ENCODE measurements at regions not wholly inside any gene's neighbourhood (a gene's known extent, or its start where the extent isn't known, plus 50 kb on each side); places are given as distances from the start of the nearest gene placed in this dataset.
"Not testable (repeated sequence)": the region's sequence is repeated elsewhere in the genome, so short reads cannot be mapped to it uniquely, and the experiment has no call there.

DNA sequence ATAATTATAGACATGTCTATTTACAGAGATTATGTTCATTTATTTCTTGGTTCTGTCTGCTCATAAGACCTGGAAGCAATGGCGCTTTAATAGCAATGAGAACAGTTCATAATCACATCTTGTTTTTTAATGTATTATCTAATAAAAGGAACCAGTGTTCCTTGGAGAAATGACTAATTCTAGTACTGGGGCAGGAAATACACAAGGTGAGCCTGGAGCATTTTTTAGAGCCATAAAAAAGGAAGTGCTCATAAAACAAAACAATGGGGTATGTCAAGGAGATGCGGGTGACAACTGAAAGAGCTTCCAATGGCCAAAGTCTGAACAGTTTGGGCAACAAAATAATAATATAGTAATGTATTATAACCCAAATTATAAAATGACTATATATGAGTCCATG, 531.9 kb upstream of the CHD1 start:
- Mint-ChIP-seq H3K4me3 (no peak overlapping the region), H3K27me3 (no peaks in the 10 kb centered on the region), H3K9me3 (no peaks in the 10 kb centered on the region), H3K4me1 (no peaks in the 10 kb centered on the region), H3K27ac (no peak overlapping the region), H3K36me3 (ENCODE audit: low read depth) (no peaks in the 10 kb centered on the region)
- CTCF ChIA-PET: no interaction called here
- POLR2A ChIA-PET: no interaction called here
- DNase-seq: no peak

DNA sequence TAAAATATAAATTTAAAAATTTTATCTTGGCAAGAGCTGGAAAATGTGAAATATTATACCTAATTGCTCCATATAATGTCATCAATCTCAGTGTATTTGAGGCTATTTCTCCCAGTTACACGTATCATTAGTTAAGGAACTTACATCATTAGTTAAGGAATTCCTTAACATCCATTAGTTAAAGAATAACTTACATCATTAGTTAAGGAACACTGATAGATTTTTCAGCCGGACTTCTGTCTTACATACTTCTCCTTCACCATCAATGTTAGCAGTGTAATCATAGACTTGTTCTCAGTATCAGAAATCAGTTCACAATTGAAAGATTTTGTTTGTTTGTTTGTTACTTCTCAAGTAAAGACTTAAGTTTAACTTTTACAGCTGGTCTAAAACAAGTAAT, 524.4 kb upstream of the CHD1 start:
- Mint-ChIP-seq H3K27ac (no peak overlapping the region), H3K27me3 (no peaks in the 10 kb centered on the region), H3K9me3 (no peaks in the 10 kb centered on the region), H3K4me3 (no peak overlapping the region), H3K36me3 (ENCODE audit: low read depth) (no peaks in the 10 kb centered on the region), H3K4me1 (no peaks in the 10 kb centered on the region)
- DNase-seq: no peak
- ChIA-PET POLR2A (no interaction called here), CTCF (no interaction called here)

DNA sequence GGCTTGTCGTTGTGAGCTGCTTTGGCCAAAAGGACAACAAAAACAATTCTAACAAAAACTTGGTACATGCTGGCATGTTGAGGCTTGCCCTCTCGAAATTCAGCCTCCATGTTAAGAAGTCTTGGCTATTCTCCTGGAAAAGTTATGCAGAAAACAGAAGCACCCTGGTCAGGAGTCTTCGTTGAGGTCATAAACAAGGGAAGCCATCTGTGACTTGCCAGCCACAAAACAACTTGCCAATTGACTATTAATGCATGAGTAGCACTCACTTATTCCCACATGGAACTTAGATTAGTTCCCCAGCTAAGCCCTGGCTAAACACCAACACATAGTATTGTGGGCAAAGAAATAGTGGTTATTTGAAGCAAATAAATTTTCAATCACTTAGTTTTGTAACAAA, 521.0 kb upstream of the CHD1 start:
- POLR2A ChIA-PET: no interaction called here
- H3K27ac Mint-ChIP-seq: no peak overlapping the region
- CTCF ChIA-PET: no interaction called here
- DNase-seq: no peak
- no peaks in the 10 kb centered on the region for H3K27me3 Mint-ChIP-seq
- H3K4me3 Mint-ChIP-seq: no peak overlapping the region
- no peaks in the 10 kb centered on the region for H3K4me1 Mint-ChIP-seq
- no peaks in the 10 kb centered on the region for H3K9me3 Mint-ChIP-seq
- H3K36me3 Mint-ChIP-seq (ENCODE audit: low read depth): no peaks in the 10 kb centered on the region

DNA sequence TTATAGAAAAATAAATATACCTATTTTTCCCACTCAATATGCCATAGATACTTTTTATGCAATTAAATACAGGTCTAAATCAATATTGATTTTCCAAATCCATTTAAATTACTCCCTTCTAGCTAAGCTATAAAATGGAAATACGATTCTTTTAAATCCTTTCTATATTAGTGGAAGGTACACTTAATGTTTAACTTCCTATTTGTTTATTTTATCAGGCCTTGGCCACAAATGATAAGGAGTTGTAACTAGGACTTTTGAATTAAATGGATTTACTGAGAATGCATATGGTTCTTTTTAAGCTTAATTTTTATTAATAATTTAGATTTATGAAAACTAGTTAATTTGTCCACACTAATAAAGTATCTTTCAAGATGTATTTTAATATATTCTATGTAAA, 517.0 kb upstream of the CHD1 start:
- no peak overlapping the region for H3K4me3 Mint-ChIP-seq
- no peaks in the 10 kb centered on the region for H3K9me3 Mint-ChIP-seq
- no peaks in the 10 kb centered on the region for H3K27me3 Mint-ChIP-seq
- no peak for DNase-seq
- no peaks in the 10 kb centered on the region for H3K36me3 Mint-ChIP-seq (ENCODE audit: low read depth)
- ChIA-PET POLR2A (no interaction called here), CTCF (no interaction called here)
- H3K4me1 Mint-ChIP-seq: no peaks in the 10 kb centered on the region
- H3K27ac Mint-ChIP-seq: no peak overlapping the region

DNA sequence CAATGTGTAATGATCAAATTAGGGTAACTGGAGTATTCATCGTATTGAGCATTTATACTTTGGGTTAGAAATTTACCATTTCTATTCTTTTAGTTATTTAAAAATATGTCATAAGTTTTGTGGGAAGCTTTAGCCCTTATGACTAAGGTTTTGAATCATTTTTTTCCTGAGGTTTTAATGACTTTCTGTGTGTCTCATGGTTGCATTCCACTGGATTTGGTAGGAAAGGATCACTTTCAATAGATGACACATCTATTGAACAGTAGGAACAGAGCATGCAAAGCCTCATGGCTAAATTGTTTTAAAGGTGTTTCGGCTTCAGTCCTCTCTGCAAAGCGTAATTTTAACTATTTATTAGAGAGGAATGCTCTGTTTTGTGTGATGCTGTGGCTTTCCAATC, 512.4 kb upstream of the CHD1 start:
- H3K27me3 Mint-ChIP-seq: no peaks in the 10 kb centered on the region
- no peak for DNase-seq
- H3K4me3 Mint-ChIP-seq: no peak overlapping the region
- CTCF ChIA-PET: no interaction called here
- H3K4me1 Mint-ChIP-seq: no peaks in the 10 kb centered on the region
- no peaks in the 10 kb centered on the region for H3K36me3 Mint-ChIP-seq (ENCODE audit: low read depth)
- POLR2A ChIA-PET: no interaction called here
- no peaks in the 10 kb centered on the region for H3K9me3 Mint-ChIP-seq
- H3K27ac Mint-ChIP-seq: no peak overlapping the region

DNA sequence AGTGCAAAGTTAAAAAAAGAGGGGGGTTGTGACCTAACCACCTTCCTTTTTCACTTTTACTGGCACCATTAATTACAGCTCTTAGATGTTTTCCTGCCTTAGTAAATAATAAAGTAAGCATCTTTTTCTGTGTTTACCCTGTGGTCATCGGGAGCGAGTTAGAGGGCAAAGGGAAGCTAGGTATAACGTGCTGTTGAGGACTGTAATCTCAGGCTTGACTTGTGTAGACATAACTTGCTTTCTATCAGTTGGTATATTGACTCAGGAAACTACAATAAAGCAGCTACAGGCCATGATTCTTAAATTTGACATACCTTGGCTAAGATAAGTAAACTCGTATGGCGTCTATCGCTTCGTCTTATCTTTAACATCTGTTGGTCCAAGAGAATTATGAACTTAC, 509.8 kb upstream of the CHD1 start:
- H3K4me1 Mint-ChIP-seq: no peaks in the 10 kb centered on the region
- no peaks in the 10 kb centered on the region for H3K27me3 Mint-ChIP-seq
- H3K27ac Mint-ChIP-seq: no peak overlapping the region
- ChIA-PET CTCF (no interaction called here), POLR2A (no interaction called here)
- H3K4me3 Mint-ChIP-seq: no peak overlapping the region
- H3K9me3 Mint-ChIP-seq: no peaks in the 10 kb centered on the region
- H3K36me3 Mint-ChIP-seq (ENCODE audit: low read depth): no peaks in the 10 kb centered on the region
- DNase-seq: no peak

DNA sequence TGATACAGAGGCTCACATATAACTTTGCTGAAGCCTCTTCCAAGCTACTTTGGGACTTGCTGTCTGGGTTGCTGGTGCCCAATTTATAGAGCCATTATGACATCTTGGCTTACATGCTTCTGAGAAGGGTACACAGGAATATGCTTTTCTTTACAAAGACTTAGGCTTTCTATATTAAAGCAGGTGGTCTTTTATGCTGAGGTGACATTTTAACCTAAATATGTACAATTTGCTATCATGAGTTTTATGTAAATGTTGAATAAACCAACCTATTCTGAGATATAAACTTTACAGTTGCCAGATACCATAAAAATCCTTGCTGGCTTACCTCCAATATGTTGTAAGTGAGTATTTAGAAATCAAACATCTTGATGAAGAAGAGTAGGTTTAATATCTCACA, 509.2 kb upstream of the CHD1 start:
- no peak overlapping the region for H3K4me3 Mint-ChIP-seq
- no peaks in the 10 kb centered on the region for H3K36me3 Mint-ChIP-seq (ENCODE audit: low read depth)
- no peaks in the 10 kb centered on the region for H3K27me3 Mint-ChIP-seq
- H3K4me1 Mint-ChIP-seq: no peaks in the 10 kb centered on the region
- ChIA-PET POLR2A (no interaction called here), CTCF (no interaction called here)
- no peak for DNase-seq
- no peak overlapping the region for H3K27ac Mint-ChIP-seq
- no peaks in the 10 kb centered on the region for H3K9me3 Mint-ChIP-seq

DNA sequence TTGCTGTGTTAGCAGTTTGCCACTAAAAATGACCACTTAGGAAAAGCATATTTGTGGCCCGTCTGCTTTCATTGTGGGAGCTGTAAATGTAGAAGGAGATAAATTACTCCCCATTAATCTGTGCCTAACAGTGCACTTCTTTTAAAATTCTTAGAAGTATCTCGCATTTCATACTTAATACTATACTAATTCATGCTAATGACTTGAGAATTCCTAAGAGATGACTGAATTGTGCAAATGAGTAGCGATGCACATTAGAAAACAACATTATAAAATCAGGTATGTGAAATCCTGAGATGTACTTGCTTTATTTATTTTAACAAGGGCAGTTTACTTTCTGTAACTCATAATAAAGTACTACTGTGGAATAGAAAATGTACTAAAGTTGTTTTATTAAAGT, 494.6 kb upstream of the CHD1 start:
- CTCF ChIA-PET; POLR2A ChIA-PET; H3K27ac Mint-ChIP-seq; H3K36me3 Mint-ChIP-seq (ENCODE audit: low read depth); H3K9me3 Mint-ChIP-seq; H3K4me3 Mint-ChIP-seq; H3K4me1 Mint-ChIP-seq; DNase-seq; H3K27me3 Mint-ChIP-seq: not testable (repeated sequence)

DNA sequence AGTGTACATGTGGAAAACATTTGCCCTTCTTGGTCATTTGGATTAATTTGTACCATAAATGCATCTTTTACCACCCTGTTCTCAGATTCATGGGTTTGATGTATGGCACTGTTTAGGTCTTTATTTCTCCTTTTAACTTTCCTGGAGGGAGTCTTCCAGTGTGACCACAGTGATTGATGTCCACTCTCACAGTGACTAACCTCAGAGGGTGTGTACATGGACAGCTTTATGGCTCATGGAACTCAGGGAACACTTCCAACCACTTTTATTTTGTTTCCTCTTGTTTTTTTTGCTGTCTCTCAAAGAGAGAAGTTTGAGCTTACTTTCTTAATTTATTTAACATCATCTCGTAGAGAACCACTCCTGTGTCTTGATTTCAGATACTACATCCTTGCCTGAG, 489.8 kb upstream of the CHD1 start:
- H3K27ac Mint-ChIP-seq; H3K9me3 Mint-ChIP-seq; CTCF ChIA-PET; H3K36me3 Mint-ChIP-seq (ENCODE audit: low read depth); POLR2A ChIA-PET; H3K27me3 Mint-ChIP-seq; H3K4me3 Mint-ChIP-seq; DNase-seq; H3K4me1 Mint-ChIP-seq: not testable (repeated sequence)

DNA sequence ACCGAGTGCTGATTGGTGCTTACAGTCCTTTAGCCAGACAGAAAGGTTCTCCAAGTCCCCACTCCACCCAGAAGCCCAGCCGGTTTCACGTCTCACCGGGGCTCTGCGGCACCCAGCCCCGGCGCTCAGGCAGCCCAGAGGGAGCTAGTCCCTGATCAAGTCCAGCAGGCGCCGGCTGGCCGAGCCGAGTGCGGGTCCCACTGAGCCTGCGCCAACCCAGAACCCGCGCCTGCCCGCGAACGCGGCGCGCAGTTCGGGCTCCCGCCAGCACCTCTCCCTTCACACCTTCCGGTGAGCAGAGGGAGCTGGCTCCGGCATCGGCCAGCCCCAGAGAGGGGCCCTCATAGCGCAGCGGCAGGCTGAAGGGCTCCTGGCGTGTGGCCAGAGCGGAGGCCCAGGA, 481.6 kb upstream of the CHD1 start:
- POLR2A ChIA-PET: not testable (repeated sequence)

DNA sequence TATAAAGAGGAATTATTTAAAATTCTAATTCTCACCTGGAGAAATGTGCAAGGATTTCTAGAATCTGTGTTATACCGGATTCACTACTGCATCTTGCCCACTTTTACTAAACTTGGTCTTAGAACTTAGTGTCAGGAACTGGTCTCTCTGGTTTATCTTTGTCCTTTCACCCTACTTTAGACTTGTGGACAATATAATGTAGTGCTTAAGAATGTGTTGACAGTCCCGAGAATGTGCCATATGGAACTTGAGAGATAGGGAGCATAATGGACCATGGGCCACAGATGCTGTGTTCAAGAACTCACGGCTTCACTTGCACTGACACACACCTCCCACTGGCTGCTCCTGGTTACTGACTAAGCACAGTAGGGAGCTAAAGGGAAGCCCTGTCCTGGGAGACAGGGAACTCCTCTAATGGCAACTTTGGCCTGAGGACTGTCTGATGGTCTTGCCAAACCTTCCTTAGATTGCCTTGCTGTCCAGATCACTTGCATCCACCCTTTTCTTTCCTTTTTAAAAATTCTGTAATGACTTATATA, 476.0 kb upstream of the CHD1 start:
- CTCF ChIA-PET; H3K4me3 Mint-ChIP-seq; H3K36me3 Mint-ChIP-seq (ENCODE audit: low read depth); H3K27me3 Mint-ChIP-seq; H3K9me3 Mint-ChIP-seq; H3K4me1 Mint-ChIP-seq; H3K27ac Mint-ChIP-seq; POLR2A ChIA-PET; DNase-seq: not testable (repeated sequence)

More for the DNA sequence above, 481.6 kb upstream of the CHD1 start:
- H3K4me3 Mint-ChIP-seq; CTCF ChIA-PET; H3K27me3 Mint-ChIP-seq; H3K4me1 Mint-ChIP-seq; H3K27ac Mint-ChIP-seq; DNase-seq; H3K36me3 Mint-ChIP-seq (ENCODE audit: low read depth); H3K9me3 Mint-ChIP-seq: not testable (repeated sequence)

DNA sequence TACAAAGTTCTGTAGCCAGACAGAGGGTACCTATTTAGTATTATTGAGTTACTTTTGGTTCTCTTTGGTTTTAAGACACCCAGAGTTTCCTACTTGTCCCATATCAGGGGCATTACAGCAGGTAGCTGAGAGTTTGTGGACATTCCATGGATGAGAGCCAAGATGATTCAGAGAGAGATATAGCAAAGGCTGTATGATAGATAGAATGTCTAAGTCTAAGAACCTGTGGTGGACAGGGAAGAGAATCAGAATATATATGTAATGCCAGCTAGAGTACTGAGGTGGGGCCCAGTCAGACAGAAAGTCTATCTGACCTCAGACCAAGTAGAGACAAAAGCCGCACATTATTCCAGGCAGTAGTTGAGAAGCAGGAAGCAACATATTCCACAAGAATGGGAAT, 471.8 kb upstream of the CHD1 start:
- DNase-seq; H3K9me3 Mint-ChIP-seq; H3K27ac Mint-ChIP-seq; CTCF ChIA-PET; H3K27me3 Mint-ChIP-seq; H3K4me1 Mint-ChIP-seq; POLR2A ChIA-PET; H3K4me3 Mint-ChIP-seq; H3K36me3 Mint-ChIP-seq (ENCODE audit: low read depth): not testable (repeated sequence)

DNA sequence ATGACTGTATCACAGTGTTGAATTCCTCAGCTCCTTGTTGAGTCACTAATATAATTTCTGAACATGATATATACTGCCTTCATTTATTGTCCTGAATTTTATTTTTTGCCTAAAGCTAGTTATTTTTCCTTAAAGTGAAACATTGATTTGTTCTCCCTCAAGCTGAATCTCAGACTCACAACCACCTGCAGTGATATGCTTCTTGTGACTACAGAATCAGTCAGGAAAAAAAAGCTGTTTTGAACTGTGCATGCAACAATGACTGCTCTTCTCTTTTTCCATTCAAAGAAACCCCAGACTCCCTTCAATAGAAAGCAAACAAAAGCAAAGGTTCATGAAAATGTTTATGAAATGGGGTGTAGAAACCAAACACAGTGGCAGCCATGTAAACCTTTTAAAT, 470.2 kb upstream of the CHD1 start:
- no peak overlapping the region for H3K4me3 Mint-ChIP-seq
- H3K27ac Mint-ChIP-seq: no peak overlapping the region
- peaks cover 7% of the 10 kb centered on the region for H3K9me3 Mint-ChIP-seq
- H3K4me1 Mint-ChIP-seq: no peaks in the 10 kb centered on the region
- ChIA-PET CTCF (no interaction called here), POLR2A (no interaction called here)
- no peaks in the 10 kb centered on the region for H3K36me3 Mint-ChIP-seq (ENCODE audit: low read depth)
- no peaks in the 10 kb centered on the region for H3K27me3 Mint-ChIP-seq
- no peak for DNase-seq

DNA sequence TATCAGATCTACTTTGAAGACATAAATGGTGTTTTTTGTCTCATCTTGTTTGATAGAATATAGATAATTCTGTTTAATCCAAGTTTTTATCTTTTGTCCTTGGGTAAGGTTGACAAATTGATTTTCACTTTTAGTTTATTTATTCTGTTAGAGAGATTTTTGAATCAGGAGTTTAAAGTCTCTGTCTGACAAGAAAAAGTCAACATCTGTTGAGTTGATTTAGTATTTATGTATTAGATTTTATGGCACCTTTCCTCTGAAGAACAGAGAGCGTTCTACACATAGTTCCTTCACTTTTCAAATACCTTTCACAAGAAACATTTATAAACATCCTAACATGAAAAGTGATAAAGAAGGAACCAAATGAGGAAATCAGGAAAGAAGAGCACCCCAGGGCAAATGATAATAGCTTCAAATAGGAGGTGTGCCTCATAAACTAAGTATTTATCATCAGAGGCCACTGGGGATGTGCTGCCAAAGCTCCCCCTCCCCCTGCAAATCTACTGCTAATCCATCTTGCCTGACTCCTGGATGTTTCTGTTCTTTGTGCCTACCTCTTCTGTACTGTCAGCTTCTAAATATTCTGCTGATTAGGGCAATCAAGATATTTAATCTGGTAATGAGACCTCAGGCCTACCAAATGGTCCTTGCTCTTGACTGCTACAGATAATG, 457.7 kb upstream of the CHD1 start:
- CTCF ChIA-PET: no interaction called here
- H3K36me3 Mint-ChIP-seq (ENCODE audit: low read depth): no peaks in the 10 kb centered on the region
- H3K4me1 Mint-ChIP-seq: no peaks in the 10 kb centered on the region
- no peak overlapping the region for H3K27ac Mint-ChIP-seq
- H3K4me3 Mint-ChIP-seq: no peak overlapping the region
- no peak for DNase-seq
- peaks cover 11% of the 10 kb centered on the region for H3K9me3 Mint-ChIP-seq
- H3K27me3 Mint-ChIP-seq: no peaks in the 10 kb centered on the region
- POLR2A ChIA-PET: no interaction called here

DNA sequence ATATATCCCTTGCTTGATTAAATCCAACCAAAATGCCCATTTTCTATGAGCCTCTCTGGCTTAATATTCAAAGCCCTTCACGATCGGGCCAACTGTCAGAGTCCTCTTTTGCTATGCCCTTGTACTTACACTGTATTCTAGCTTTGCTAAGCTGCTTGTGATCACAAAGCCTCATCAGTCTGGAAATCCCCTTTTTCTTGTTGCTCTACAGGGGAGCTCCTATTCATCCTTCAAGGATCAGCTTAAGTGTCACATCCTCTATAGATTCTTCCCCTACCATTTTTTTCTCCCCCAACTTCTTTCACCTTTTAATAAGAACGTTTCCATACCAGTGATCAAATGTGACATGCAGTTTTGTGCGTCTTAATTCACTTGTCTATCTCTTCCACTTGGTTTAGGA, 450.4 kb upstream of the CHD1 start:
- Mint-ChIP-seq H3K36me3 (ENCODE audit: low read depth) (no peaks in the 10 kb centered on the region), H3K27me3 (no peaks in the 10 kb centered on the region), H3K4me1 (no peaks in the 10 kb centered on the region), H3K4me3 (no peak overlapping the region), H3K27ac (no peak overlapping the region), H3K9me3 (peaks cover 11% of the 10 kb centered on the region)
- DNase-seq: no peak
- CTCF ChIA-PET: no interaction called here
- POLR2A ChIA-PET: no interaction called here

Data from activated CD4-positive, alpha-beta memory T cell treated with anti-CD3 and anti-CD28 coated beads, Interleukin-2, amount 10 ng/mL, durations not matched to agents 7 days and 5 days (primary cell).